ENCODE measurements at regions not wholly inside any gene's neighbourhood (a gene's known extent, or its start where the extent isn't known, plus 50 kb on each side); places are given as distances from the start of the nearest gene placed in this dataset.

DNA sequence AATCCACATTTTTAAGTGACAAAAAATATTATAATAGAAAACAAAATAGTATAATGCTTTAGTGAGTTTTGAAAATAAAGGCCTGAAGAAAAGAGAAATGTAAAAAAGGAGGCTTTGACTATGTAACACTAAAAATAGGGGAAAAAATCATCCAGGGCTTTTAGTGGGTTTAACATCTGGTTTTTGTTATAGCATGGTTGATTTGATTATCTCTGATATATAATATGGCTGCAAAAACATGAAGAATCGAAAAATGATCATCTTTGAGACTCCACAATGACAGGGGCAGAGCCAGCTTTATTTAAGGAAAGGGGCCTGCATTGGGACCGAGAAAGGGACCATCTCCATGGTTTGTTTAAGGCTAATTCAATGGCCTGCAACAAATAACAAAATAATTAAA, 393.8 kb downstream of the PLK2 start:
- no peak for DNase-seq (ENCODE audit: low spot score)

DNA sequence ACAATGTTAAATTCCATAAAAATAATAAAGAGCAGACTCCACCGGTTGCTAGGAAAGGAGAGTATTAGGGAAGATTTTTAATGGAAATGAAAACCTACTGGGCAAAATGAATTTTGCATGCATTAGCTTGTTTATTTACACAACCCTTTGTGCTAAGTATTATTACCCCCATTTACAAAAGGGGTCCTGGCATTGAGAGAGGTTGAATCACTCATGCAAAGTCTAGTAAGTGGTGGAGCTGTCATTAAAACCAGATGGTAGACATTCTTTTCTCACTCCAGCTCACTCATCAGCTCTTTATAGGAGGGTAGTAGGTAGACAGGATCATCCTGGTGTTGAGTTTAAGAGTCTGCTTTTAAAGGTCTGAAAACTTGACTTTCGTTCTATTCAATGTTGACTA, 395.1 kb downstream of the PLK2 start:
- DNase-seq (ENCODE audit: low spot score) = no peak

DNA sequence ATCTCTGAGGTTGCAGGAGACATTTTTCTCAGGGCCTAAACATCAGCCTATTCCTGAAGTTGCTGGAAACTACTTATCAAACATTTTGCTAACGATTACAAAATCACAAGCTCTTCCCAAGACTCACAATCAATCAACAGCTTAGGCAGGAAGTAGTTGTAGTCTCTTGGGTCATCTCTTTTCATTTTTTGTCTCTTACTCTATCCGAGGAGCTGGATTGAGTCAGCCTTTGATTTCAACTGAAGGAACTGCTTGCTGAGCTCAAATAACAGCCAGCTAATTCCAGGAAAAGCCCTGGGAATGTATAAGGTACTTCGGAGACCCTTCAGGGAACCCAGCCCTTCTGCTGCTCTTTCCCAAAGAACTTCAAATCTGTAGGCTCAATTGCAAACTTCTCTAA, 398.9 kb downstream of the PLK2 start:
- no peak for DNase-seq (ENCODE audit: low spot score)

GRCh38 chr5:58057324-58057723, 402.6 kb downstream of the PLK2 start:
- DNase-seq (ENCODE audit: low spot score) = no peak

DNA sequence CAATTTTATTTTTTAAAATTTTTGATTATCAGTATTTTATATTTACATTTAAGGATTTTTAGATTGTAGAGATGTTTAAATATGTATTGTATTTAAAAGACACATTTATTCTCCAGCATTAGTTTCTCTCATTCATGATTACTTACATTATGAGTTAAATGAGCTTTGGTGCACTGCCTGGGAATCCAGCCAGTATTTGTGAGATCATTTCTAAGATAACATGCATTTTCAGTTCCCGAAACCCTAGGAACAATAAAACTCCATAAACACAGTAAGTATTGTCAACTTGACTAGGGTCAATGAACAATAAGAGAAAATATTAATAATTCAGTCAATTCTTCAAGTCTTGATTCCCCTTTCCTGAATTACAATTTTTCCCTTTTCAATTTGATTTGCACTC, 403.3 kb downstream of the PLK2 start:
- DNase-seq (ENCODE audit: low spot score) = no peak

- DNase-seq (ENCODE audit: low spot score) = no peak
Observed at GRCh38 chr5:58054018-58054417, 405.9 kb downstream of the PLK2 start.

DNA sequence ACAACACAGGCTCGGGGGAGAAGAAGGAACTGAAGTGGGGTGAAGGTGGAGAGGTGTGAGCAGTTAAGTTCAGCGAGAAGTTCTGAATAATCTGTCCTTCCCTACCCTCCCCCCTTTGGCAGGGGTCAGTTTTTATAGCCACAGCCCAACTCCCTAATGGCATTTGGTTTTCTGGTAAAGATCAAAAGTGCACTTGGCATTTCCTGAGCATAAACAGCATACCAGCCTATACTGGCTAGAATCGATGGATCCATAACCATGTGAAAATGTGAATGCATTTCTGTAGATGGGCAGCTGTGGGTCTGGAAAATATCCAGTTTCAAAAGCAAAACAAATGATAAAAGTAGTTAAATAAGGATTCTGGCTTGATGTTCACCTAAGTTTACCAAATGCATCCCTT, 410.9 kb downstream of the PLK2 start:
- DNase-seq (ENCODE audit: low spot score) = no peak

- no peak for DNase-seq (ENCODE audit: low spot score)
Observed at GRCh38 chr5:58048185-58048925, 411.5 kb downstream of the PLK2 start.

- no peak for DNase-seq (ENCODE audit: low spot score)
Observed at GRCh38 chr5:58046371-58046770, 413.5 kb downstream of the PLK2 start.

DNA sequence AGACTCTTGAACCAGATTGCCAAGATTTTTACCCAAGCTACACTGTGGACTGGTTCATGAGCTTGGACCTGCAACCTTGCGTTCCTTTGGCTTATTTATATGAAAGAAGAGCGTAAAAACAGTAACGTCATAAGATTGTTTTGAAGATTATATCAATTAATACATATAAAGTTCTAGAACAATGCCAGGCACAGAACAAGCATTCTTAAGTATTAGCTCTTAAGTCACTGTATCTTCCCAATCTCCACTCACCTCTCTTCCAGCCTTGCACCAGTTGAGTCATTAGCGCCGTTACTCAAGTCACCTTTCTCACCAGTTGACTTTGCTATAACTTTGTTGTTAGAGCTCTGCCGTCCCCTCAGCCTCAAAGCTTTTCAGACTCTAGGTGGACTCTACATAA, 415.7 kb downstream of the PLK2 start:
- no peak for DNase-seq (ENCODE audit: low spot score)

DNA sequence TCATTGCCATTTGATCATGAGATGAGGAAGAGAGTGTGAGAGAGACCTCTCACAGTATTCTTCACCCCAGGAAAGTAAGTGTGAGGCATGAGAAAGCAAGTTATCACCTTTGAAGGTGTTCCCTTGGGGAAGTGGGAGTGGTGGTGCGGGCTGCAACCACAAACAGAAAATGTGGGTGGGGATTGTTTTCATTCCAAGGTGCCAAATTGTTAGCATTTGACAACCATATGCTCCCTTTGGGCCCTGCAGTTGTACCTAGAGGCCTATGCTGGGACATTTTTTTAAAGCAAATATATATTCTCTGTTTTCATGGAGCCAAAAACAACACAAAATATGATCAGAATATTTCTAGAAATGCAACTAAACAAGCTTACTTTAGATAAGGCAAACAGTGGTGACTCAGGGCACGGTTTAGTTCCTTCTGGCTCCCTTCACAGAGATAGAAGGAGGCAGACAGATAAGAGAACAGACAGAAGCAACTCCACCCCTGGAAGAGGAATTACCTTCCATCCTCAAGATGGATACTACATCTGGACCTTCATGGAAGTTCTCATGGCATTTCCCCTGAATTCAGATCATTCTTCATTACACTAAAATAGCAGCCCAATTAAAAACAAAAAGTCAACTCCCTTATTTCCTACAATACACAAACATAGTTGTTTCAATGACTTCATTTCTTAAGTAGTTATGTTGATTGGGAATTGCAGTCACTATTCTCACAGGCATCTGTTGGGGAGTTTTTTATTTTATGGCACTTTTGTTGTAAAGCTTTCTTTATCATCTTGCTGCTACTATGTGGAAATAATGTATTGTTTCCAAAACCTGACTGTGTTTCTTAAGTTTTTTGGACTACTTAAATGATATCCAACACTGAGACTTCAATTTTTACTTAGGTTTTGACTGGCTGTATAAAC, 416.6 kb downstream of the PLK2 start:
- DNase-seq (ENCODE audit: low spot score) = peak; percentile 11

DNA sequence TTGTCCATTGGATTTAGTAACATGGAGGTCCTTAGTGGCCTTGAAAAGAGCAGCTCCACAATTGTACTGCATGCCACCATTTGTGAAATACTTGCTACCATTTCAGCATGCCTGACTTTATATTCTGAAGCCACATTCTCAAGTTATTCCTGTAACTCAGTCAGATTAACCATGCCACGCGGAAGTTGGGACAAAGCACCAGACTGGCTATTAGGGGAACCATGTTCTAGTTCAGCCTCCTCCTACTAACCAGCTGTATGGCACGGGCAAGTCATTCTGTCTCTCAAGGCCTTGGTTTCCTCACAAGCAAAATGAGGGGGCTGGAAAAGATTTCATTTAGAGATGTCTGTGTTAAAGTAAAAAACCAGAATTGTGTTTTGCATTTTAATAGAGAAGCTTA, 418.0 kb downstream of the PLK2 start:
- DNase-seq (ENCODE audit: low spot score) = no peak

DNA sequence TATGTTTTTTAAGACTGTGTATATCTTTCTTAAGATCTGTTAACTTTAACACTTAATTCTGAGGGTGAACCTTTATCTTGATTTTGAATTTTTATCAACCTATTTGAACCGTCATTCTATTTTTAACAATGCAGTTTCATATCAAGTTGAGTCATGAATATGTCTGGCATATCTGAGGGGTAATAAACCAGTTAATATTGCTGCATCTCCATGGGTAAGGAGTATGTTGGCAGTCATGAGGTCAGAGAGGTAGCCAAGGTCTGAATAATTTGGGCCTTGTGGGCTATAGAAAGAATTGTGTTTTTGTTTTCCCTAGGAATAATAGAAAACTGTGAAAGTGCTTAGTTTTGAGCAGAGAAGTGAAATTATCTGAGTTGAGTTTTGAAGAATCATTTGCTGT, 419.0 kb downstream of the PLK2 start:
- DNase-seq (ENCODE audit: low spot score) = no peak

- DNase-seq (ENCODE audit: low spot score) = no peak
Observed at GRCh38 chr5:58040044-58040443, 419.8 kb downstream of the PLK2 start.

GRCh38 chr5:58037899-58038298, 422.0 kb downstream of the PLK2 start:
- no peak for DNase-seq (ENCODE audit: low spot score)

DNA sequence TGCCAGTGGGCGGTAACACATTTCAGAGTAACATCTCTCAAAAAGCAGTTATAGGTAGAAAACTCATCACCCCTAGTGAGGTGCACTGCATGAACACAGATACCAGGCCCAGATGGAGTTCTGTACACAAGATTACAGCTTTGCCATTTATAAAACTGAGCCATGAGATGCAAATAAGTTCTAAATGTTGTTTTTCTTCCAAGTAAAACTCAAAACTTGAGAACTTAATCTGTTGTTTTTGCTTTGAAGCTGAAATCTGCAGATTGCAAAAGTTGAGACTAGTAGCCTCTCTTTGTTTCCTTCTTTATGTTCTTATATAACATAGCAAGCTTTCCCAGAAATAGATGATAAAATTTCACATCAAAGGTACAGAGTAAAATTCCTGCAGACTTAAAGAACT, 434.1 kb downstream of the PLK2 start:
- DNase-seq (ENCODE audit: low spot score) = no peak

DNA sequence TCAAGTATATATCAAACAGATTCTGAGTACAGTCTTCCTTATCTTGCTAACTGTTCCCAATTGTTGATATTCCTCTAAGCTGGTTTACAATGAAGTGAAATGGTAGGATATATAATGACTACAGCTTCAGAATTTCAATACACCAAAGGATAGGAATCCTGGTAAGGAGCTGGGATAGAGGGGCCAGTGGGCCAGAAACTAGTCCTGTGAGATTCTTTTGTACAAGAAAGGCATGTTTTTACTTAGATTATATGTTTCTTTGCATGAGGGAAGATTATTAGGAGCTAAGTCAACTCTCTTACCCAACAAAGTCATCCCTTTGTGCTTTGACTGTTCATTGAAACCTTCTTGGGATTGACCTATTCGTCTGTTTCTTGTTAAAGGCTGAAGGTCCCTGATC, 435.7 kb downstream of the PLK2 start:
- DNase-seq (ENCODE audit: low spot score) = no peak

DNA sequence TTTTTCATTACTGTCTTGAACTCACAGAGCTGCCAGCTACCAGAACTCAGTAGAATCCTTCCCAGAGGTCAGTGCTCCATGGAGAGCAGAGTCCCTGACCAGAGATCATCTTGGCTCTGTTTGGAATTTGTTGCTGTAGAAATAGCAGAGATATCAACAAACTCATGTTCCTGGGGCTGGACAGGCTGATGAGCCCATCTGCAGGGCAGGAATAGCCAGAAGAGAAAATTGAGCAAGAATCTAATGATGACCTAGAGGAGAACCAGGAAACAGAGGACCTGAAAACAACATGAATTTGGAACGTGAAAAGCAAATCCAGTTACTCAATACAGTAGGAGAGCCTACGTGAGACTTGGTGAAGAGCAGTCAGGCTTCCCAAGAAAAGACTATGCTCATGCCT, 437.8 kb downstream of the PLK2 start:
- DNase-seq (ENCODE audit: low spot score) = no peak

DNA sequence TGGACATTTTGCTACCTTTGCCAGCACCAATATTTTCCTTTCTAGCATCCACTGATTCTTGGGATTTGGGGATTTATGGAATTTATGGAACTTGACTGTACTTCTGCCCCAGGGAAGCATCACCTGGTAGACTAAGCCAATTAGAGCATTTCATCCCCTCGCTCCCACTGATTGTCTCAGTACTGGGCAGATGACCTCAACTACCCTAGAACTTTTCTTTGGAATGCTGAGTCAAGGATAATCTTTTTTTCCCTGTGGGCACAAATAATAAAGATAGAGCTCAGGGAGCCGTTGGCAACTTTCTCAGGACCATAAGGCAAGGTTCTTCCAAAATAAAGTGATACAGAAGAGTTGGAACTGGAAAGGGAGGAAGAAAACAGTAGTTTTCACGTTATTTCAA, 438.4 kb downstream of the PLK2 start:
- no peak for DNase-seq (ENCODE audit: low spot score)

- no peak for DNase-seq (ENCODE audit: low spot score)
Observed at GRCh38 chr5:58019614-58020013, 440.3 kb downstream of the PLK2 start.

DNA sequence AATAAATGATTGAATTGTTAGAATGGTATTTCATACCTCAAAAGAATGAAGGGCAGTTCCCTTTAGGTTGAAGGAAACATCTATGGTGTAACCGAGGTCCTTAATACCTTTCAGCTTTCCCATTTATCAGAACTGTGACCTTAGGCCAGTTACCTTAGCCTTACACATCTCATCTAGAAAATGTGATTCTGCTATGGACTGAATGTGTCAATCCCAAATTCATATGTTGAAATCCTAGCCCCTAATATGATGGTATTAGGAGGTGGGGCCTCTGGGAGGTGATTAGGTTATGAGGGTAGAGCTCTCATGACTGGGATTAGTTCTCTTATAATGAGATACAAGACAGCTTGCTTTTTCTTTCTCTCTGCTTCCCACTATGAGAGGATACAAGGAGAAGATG, 441.9 kb downstream of the PLK2 start:
- no peak for DNase-seq (ENCODE audit: low spot score)

- no peak for DNase-seq (ENCODE audit: low spot score)
Observed at GRCh38 chr5:58016877-58017276, 443.0 kb downstream of the PLK2 start.

DNA sequence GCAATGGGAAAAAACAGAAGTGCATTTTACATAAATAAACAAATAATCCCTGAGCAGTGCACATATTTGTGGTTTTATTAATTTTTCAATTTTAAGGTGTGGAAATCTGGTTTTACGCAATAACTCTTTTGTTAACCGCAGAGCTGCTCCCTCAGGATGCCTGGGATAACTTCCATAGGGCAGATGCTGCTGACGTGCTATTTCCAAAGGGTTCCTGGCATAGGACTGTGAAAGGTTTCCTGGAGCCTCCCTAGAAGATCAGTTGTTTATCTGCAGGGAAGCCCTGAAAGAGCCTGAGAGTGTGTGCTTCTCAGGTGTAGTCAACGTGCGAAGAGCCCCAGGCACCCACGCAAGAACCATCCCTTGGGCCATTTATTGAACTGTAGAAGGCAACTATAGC, 443.5 kb downstream of the PLK2 start:
- peak; percentile 18 for DNase-seq (ENCODE audit: low spot score)

GRCh38 chr5:58015175-58015574, 444.7 kb downstream of the PLK2 start:
- DNase-seq (ENCODE audit: low spot score) = no peak

All from SW480 (cell line).